ENCODE measurements at regions not wholly inside any gene's neighbourhood (a gene's known extent, or its start where the extent isn't known, plus 50 kb on each side); places are given as distances from the start of the nearest gene placed in this dataset.
"Not testable (repeated sequence)": the region's sequence is repeated elsewhere in the genome, so short reads cannot be mapped to it uniquely, and the experiment has no call there.

- not testable (repeated sequence) for TF ChIP-seq POLR2A, CTCF (IDR thresholded peaks at IDR 0.05)
Observed at GRCh38 chr11:86879241-86879640, 76.0 kb downstream of the FZD4 start.

Measured in vagina (tissue), 2 donors.